Calu3 (cell line): ENCODE measurements at regions not wholly inside any gene's neighbourhood (a gene's known extent, or its start where the extent isn't known, plus 50 kb on each side); places are given as distances from the start of the nearest gene placed in this dataset.

Experiments used
- BruUV-seq: library from RNA; stranded (reverse); fragments of 400-500 nt; replicated peaks from 2 replicates; lab custom pipeline; 2021; lab: Mats Ljungman, UMichigan
- CTCF ChIA-PET: fragments of 300-600 bp; sonication (Branson Sonifier 250); formaldehyde crosslinking; loops from one replicate; lab custom pipeline; 2022; ENCODE audit warnings: antibody characterized with exemption; lab: Charles Lee
- DNase-seq: peaks from one replicate; pipeline ENCODE4 v3.0.0; 2022
- H3K27ac Mint-ChIP-seq: one replicate; pipeline ENCODE4 v1.8.0; 2022; ENCODE audit warnings: mixed read lengths; ENCODE audit not compliant: unreplicated experiment
- H3K27me3 Mint-ChIP-seq: one replicate; pipeline ENCODE4 v1.8.0; 2022; ENCODE audit warnings: mixed read lengths; ENCODE audit not compliant: unreplicated experiment
- H3K36me3 Mint-ChIP-seq: one replicate; pipeline ENCODE4 v1.8.0; 2022; ENCODE audit warnings: mild to moderate bottlenecking, moderate library complexity, mixed read lengths; ENCODE audit not compliant: insufficient read depth, unreplicated experiment
- H3K4me1 Mint-ChIP-seq: one replicate; pipeline ENCODE4 v1.8.0; 2022; ENCODE audit warnings: mild to moderate bottlenecking, low read depth, mixed read lengths; ENCODE audit not compliant: unreplicated experiment
- H3K4me3 Mint-ChIP-seq: one replicate; pipeline ENCODE4 v1.8.0; 2022; ENCODE audit warnings: mild to moderate bottlenecking, low read depth, moderate library complexity, mixed read lengths; ENCODE audit not compliant: unreplicated experiment
- H3K9me3 Mint-ChIP-seq: one replicate; pipeline ENCODE4 v1.8.0; 2022; ENCODE audit warnings: low read depth, mixed read lengths; ENCODE audit not compliant: unreplicated experiment
- intact Hi-C: fragments of 100-400 bp; cut with micrococcal nuclease; formaldehyde crosslinking; loops from one replicate; pipeline ENCODE4 v1.10.0; 2022; ENCODE audit not compliant: unreplicated experiment
- TF ChIP-seq, protein P1 (sequence below): fragments of 200-600 bp; IDR thresholded peaks from one replicate; pipeline ENCODE4 v1.8.0; 2022; ENCODE audit warnings: antibody characterized with exemption; ENCODE audit not compliant: unreplicated experiment

GRCh38 chr11:22049276-22049675, 143.6 kb upstream of the ANO5 start:
- intact Hi-C loops, result no loop called here
- no peaks in the 10 kb centered on the region for H3K4me1 Mint-ChIP-seq
- no peaks in the 10 kb centered on the region for H3K36me3 Mint-ChIP-seq
- no peak for DNase-seq
- peaks cover 5% of the 10 kb centered on the region for H3K9me3 Mint-ChIP-seq
- TF ChIP-seq, protein P1, sequence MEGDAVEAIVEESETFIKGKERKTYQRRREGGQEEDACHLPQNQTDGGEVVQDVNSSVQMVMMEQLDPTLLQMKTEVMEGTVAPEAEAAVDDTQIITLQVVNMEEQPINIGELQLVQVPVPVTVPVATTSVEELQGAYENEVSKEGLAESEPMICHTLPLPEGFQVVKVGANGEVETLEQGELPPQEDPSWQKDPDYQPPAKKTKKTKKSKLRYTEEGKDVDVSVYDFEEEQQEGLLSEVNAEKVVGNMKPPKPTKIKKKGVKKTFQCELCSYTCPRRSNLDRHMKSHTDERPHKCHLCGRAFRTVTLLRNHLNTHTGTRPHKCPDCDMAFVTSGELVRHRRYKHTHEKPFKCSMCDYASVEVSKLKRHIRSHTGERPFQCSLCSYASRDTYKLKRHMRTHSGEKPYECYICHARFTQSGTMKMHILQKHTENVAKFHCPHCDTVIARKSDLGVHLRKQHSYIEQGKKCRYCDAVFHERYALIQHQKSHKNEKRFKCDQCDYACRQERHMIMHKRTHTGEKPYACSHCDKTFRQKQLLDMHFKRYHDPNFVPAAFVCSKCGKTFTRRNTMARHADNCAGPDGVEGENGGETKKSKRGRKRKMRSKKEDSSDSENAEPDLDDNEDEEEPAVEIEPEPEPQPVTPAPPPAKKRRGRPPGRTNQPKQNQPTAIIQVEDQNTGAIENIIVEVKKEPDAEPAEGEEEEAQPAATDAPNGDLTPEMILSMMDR, result no peak
- BruUV-seq, result no TSS peak
- no peak overlapping the region for H3K4me3 Mint-ChIP-seq
- no peaks in the 10 kb centered on the region for H3K27me3 Mint-ChIP-seq
- no peak overlapping the region for H3K27ac Mint-ChIP-seq
- CTCF ChIA-PET, result interaction anchor here (0.7 to 1.2 kb wide), 2 partner anchors 235 to 268 kb away, joined by 3 to 6 read pairs; no protein-coding TSS in a partner anchor

DNA sequence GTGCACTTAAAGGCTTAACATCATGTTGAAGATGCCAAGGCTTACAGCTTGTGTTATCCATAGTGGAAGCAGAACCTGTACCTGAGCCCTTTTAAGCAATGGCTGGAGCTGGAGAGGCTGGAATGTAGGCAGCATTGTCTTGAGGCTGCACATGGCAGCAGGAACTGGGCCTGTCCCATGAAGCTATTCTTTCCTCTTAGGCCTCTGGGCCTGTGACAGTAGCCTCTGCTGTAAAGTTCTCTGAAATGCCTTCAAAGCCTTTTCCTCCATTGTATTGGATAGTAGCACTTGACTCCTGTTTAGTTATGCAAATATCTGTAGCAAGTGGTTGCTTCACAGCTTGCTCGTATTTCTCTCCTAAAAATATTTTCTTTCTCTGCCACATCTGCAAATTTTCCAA, 127.4 kb upstream of the ANO5 start:
- no peaks in the 10 kb centered on the region for H3K36me3 Mint-ChIP-seq
- H3K4me1 Mint-ChIP-seq, result no peaks in the 10 kb centered on the region
- no peak for DNase-seq
- no TSS peak for BruUV-seq
- peaks cover 12% of the 10 kb centered on the region for H3K9me3 Mint-ChIP-seq
- CTCF ChIA-PET, result no interaction called here
- H3K4me3 Mint-ChIP-seq, result no peak overlapping the region
- intact Hi-C loops, result no loop called here
- TF ChIP-seq, protein P1, result no peak
- no peak overlapping the region for H3K27ac Mint-ChIP-seq
- no peaks in the 10 kb centered on the region for H3K27me3 Mint-ChIP-seq

DNA sequence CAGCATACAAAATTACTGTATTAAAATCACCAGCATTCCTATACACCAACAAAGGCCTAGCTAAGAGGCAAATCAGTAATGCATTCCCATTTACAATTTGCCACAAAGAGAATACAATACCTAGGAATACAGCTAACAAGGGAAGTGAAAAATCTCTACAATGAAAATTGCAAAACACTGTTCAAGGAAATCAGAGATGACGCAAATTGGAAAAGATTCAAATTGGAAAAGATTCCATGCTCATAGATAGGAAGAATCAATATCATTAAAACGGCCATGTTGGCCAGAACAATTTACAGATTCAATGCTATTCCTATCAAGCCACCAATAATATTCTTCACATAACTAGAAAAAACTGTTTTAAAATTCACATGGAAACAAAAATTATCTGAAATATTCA, 123.0 kb upstream of the ANO5 start:
- TF ChIP-seq, protein P1, result no peak
- H3K36me3 Mint-ChIP-seq, result no peaks in the 10 kb centered on the region
- no peaks in the 10 kb centered on the region for H3K4me1 Mint-ChIP-seq
- peaks cover 12% of the 10 kb centered on the region for H3K9me3 Mint-ChIP-seq
- BruUV-seq, result no TSS peak
- H3K27me3 Mint-ChIP-seq, result no peaks in the 10 kb centered on the region
- no peak for DNase-seq
- intact Hi-C loops, result no loop called here
- no peak overlapping the region for H3K27ac Mint-ChIP-seq
- no peak overlapping the region for H3K4me3 Mint-ChIP-seq
- CTCF ChIA-PET, result no interaction called here

DNA sequence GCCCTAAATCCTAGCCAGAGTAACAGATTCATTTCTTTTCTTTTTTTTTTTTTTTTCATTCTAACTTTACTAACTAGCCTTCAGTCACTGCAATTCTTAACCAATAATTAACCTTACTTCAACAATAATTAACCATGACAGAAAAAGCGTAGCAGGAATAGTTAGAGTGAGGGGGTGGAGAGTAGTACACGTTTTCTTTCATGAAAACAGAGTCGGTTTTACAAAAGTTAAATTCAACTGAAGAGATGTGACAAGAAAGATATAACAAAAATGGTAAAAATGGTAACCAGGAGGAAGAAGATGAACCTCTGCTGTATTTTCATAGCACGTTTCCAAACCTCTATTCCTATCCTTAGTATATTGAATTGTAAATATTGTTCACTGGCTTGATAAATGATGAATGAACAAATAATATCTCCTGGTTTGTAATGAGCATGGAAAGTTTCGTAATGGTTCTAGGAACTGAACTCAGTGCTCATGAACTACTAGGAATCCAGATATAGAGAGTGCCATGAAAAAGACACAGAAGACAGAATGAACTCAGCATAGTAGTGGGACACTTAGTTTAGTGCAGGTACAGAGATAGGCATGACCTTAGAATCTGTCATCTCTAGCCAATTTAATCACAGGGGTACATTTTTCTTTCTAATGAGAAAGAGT, 116.5 kb upstream of the ANO5 start:
- Mint-ChIP-seq H3K27me3 (no peaks in the 10 kb centered on the region), H3K36me3 (no peaks in the 10 kb centered on the region), H3K27ac (no peak overlapping the region), H3K4me1 (peaks cover 17% of the 10 kb centered on the region), H3K9me3 (peaks cover 5% of the 10 kb centered on the region), H3K4me3 (no peak overlapping the region)
- intact Hi-C loops, result no loop called here
- BruUV-seq, result no TSS peak
- DNase-seq, result no peak
- TF ChIP-seq, protein P1, result no peak
- CTCF ChIA-PET, result no interaction called here
